ENCODE measurements at regions not wholly inside any gene's neighbourhood (a gene's known extent, or its start where the extent isn't known, plus 50 kb on each side); places are given as distances from the start of the nearest gene placed in this dataset.

GRCh38 chr11:103542851-103543250 lies 433.6 kb downstream of the DYNC2H1 start:
- TF ChIP-seq CTCF (conservative IDR thresholded peaks at IDR 0.05 in 1 of 2, IDR thresholded peaks at IDR 0.05 in 1 of 2; ENCODE audit: low read depth in 1 of 2, low read length in 2 of 2) (no peak), EZH2 (IDR thresholded peaks at IDR 0.05; ENCODE audit: low read length, missing control alignments) (no peak)
